ENCODE measurements at regions not wholly inside any gene's neighbourhood (a gene's known extent, or its start where the extent isn't known, plus 50 kb on each side); places are given as distances from the start of the nearest gene placed in this dataset.

GRCh38 chr11:24357620-24358410 is 139.0 kb upstream of the LUZP2 start:
- Histone ChIP-seq H3K4me1 (ENCODE audit: control insufficient read depth in 2 of 2, insufficient read depth in 2 of 2, low read length in 2 of 2) (no peaks in the 10 kb centered on the region), H3K4me3 (ENCODE audit: low read length) (no peak overlapping the region), H3K9me3 (ENCODE audit: control insufficient read depth in 2 of 3, low read length in 3 of 3) (peaks cover 0 to 5% (median 0%) of the 10 kb centered on the region in 3 experiments), H3K36me3 (ENCODE audit: control insufficient read depth in 2 of 3, insufficient read depth in 3 of 3, low read length in 3 of 3) (no peaks in the 10 kb centered on the region), H3K27ac (ENCODE audit: low read depth, low read length) (no peak overlapping the region), H3K27me3 (ENCODE audit: control insufficient read depth in 2 of 2, insufficient read depth in 2 of 2, low read length in 2 of 2) (no peaks in the 10 kb centered on the region)
- peaks cover 0 to 3% (median 0%) of the 10 kb centered on the region in 7 donors for H3K4me1 Mint-ChIP-seq
- no peaks in the 10 kb centered on the region for H3K36me3 Mint-ChIP-seq
- no peak for ATAC-seq
- H3K27me3 Mint-ChIP-seq: no peaks in the 10 kb centered on the region
- H3K4me3 Mint-ChIP-seq: no peak overlapping the region
- no peak for DNase-seq
- no peak overlapping the region for H3K27ac Mint-ChIP-seq
- intact Hi-C loops (cut with micrococcal nuclease): no loop called here
- POLR2A ChIA-PET: no interaction called here
- H3K9me3 Mint-ChIP-seq: peaks cover 0 to 13% (median 2%) of the 10 kb centered on the region in 11 donors
- CTCF ChIA-PET: no interaction called here

- intact Hi-C loops (cut with micrococcal nuclease): no loop called here
- no peaks in the 10 kb centered on the region for H3K36me3 Mint-ChIP-seq
Measured at GRCh38 chr11:24372491-24372890, 124.4 kb upstream of the LUZP2 start.

GRCh38 chr11:24373516-24373915 is 123.3 kb upstream of the LUZP2 start:
- Mint-ChIP-seq H3K4me1 (no peaks in the 10 kb centered on the region), H3K27me3 (no peaks in the 10 kb centered on the region), H3K36me3 (no peaks in the 10 kb centered on the region), H3K27ac (no peak overlapping the region), H3K4me3 (no peak overlapping the region), H3K9me3 (peaks cover 0 to 27% (median 2%) of the 10 kb centered on the region in 11 donors)
- Histone ChIP-seq H3K27me3 (ENCODE audit: control insufficient read depth in 2 of 2, insufficient read depth in 2 of 2, low read length in 2 of 2) (no peaks in the 10 kb centered on the region), H3K4me1 (ENCODE audit: control insufficient read depth in 2 of 2, insufficient read depth in 2 of 2, low read length in 2 of 2) (no peaks in the 10 kb centered on the region), H3K9me3 (ENCODE audit: control insufficient read depth in 2 of 3, low read length in 3 of 3) (no peaks in the 10 kb centered on the region), H3K4me3 (ENCODE audit: low read length) (no peak overlapping the region), H3K27ac (ENCODE audit: low read depth, low read length) (no peak overlapping the region), H3K36me3 (ENCODE audit: control insufficient read depth in 2 of 3, insufficient read depth in 3 of 3, low read length in 3 of 3) (no peaks in the 10 kb centered on the region)
- ATAC-seq: no peak
- ChIA-PET POLR2A (no interaction called here), CTCF (interaction anchor here (0.6 kb wide), 1 partner anchor 673 kb away, joined by 4 read pairs; no protein-coding TSS in a partner anchor)
- DNase-seq: no peak
- intact Hi-C loops (cut with micrococcal nuclease): no loop called here

More at GRCh38 chr11:24372491-24372890, 124.4 kb upstream of the LUZP2 start:
- ATAC-seq (no peak), DNase-seq (no peak)
- CTCF ChIA-PET: no interaction called here
- Histone ChIP-seq H3K27me3 (ENCODE audit: control insufficient read depth in 2 of 2, insufficient read depth in 2 of 2, low read length in 2 of 2) (no peaks in the 10 kb centered on the region), H3K27ac (ENCODE audit: low read depth, low read length) (no peak overlapping the region), H3K9me3 (ENCODE audit: control insufficient read depth in 2 of 3, low read length in 3 of 3) (no peaks in the 10 kb centered on the region), H3K36me3 (ENCODE audit: control insufficient read depth in 2 of 3, insufficient read depth in 3 of 3, low read length in 3 of 3) (no peaks in the 10 kb centered on the region), H3K4me1 (ENCODE audit: control insufficient read depth in 2 of 2, insufficient read depth in 2 of 2, low read length in 2 of 2) (no peaks in the 10 kb centered on the region), H3K4me3 (ENCODE audit: low read length) (no peak overlapping the region)
- Mint-ChIP-seq H3K27ac (no peak overlapping the region), H3K4me3 (no peak overlapping the region), H3K4me1 (no peaks in the 10 kb centered on the region), H3K27me3 (no peaks in the 10 kb centered on the region), H3K9me3 (peaks cover 0 to 27% (median 2%) of the 10 kb centered on the region in 11 donors)
- POLR2A ChIA-PET: no interaction called here

GRCh38 chr11:24375351-24375750 is 121.5 kb upstream of the LUZP2 start:
- Histone ChIP-seq H3K27ac (ENCODE audit: low read depth, low read length) (no peak overlapping the region), H3K4me1 (ENCODE audit: control insufficient read depth in 2 of 2, insufficient read depth in 2 of 2, low read length in 2 of 2) (no peaks in the 10 kb centered on the region), H3K36me3 (ENCODE audit: control insufficient read depth in 2 of 3, insufficient read depth in 3 of 3, low read length in 3 of 3) (no peaks in the 10 kb centered on the region), H3K9me3 (ENCODE audit: control insufficient read depth in 2 of 3, low read length in 3 of 3) (no peaks in the 10 kb centered on the region), H3K27me3 (ENCODE audit: control insufficient read depth in 2 of 2, insufficient read depth in 2 of 2, low read length in 2 of 2) (no peaks in the 10 kb centered on the region), H3K4me3 (ENCODE audit: low read length) (no peak overlapping the region)
- H3K4me1 Mint-ChIP-seq: no peaks in the 10 kb centered on the region
- no peaks in the 10 kb centered on the region for H3K36me3 Mint-ChIP-seq
- POLR2A ChIA-PET: no interaction called here
- DNase-seq (no peak), ATAC-seq (no peak)
- intact Hi-C loops (cut with micrococcal nuclease): no loop called here
- CTCF ChIA-PET: no interaction called here
- H3K27ac Mint-ChIP-seq: no peak overlapping the region
- peaks cover 0 to 22% (median 5%) of the 10 kb centered on the region in 11 donors for H3K9me3 Mint-ChIP-seq
- H3K27me3 Mint-ChIP-seq: no peaks in the 10 kb centered on the region
- H3K4me3 Mint-ChIP-seq: no peak overlapping the region

GRCh38 chr11:24375931-24376330 is 120.9 kb upstream of the LUZP2 start:
- Mint-ChIP-seq H3K27me3 (no peaks in the 10 kb centered on the region), H3K27ac (no peak overlapping the region), H3K4me1 (no peaks in the 10 kb centered on the region), H3K4me3 (no peak overlapping the region), H3K9me3 (peaks cover 0 to 22% (median 2%) of the 10 kb centered on the region in 11 donors), H3K36me3 (no peaks in the 10 kb centered on the region)
- DNase-seq: no peak
- POLR2A ChIA-PET: interaction anchor here (0.7 kb wide), 1 partner anchor 28 kb away, joined by 3 read pairs; no protein-coding TSS in a partner anchor
- ATAC-seq: no peak
- intact Hi-C loops (cut with micrococcal nuclease): no loop called here
- Histone ChIP-seq H3K27ac (ENCODE audit: low read depth, low read length) (no peak overlapping the region), H3K9me3 (ENCODE audit: control insufficient read depth in 2 of 3, low read length in 3 of 3) (no peaks in the 10 kb centered on the region), H3K36me3 (ENCODE audit: control insufficient read depth in 2 of 3, insufficient read depth in 3 of 3, low read length in 3 of 3) (no peaks in the 10 kb centered on the region), H3K27me3 (ENCODE audit: control insufficient read depth in 2 of 2, insufficient read depth in 2 of 2, low read length in 2 of 2) (no peaks in the 10 kb centered on the region), H3K4me1 (ENCODE audit: control insufficient read depth in 2 of 2, insufficient read depth in 2 of 2, low read length in 2 of 2) (no peaks in the 10 kb centered on the region), H3K4me3 (ENCODE audit: low read length) (no peak overlapping the region)
- CTCF ChIA-PET: interaction anchor here (0.7 kb wide), 1 partner anchor 60 kb away, joined by 3 read pairs; no protein-coding TSS in a partner anchor

- CTCF ChIA-PET: no interaction called here
- H3K36me3 Mint-ChIP-seq: no peaks in the 10 kb centered on the region
- no peaks in the 10 kb centered on the region for H3K4me1 Mint-ChIP-seq
- POLR2A ChIA-PET: no interaction called here
- H3K27me3 ChIP-seq (ENCODE audit: control insufficient read depth in 2 of 2, insufficient read depth in 2 of 2, low read length in 2 of 2): no peaks in the 10 kb centered on the region
- DNase-seq: no peak
- no peaks in the 10 kb centered on the region for H3K36me3 ChIP-seq (ENCODE audit: control insufficient read depth in 2 of 3, insufficient read depth in 3 of 3, low read length in 3 of 3)
- intact Hi-C loops (cut with micrococcal nuclease): no loop called here
- peaks cover 0 to 8% (median 2%) of the 10 kb centered on the region in 11 donors for H3K9me3 Mint-ChIP-seq
- no peaks in the 10 kb centered on the region for H3K4me1 ChIP-seq (ENCODE audit: control insufficient read depth in 2 of 2, insufficient read depth in 2 of 2, low read length in 2 of 2)
- no peak overlapping the region for H3K27ac ChIP-seq (ENCODE audit: low read depth, low read length)
- no peaks in the 10 kb centered on the region for H3K9me3 ChIP-seq (ENCODE audit: control insufficient read depth in 2 of 3, low read length in 3 of 3)
- H3K27me3 Mint-ChIP-seq: no peaks in the 10 kb centered on the region
- no peak overlapping the region for H3K4me3 ChIP-seq (ENCODE audit: low read length)
- H3K4me3 Mint-ChIP-seq: no peak overlapping the region
- no peak for ATAC-seq
- H3K27ac Mint-ChIP-seq: no peak overlapping the region
Measured at GRCh38 chr11:24383137-24383536, 113.7 kb upstream of the LUZP2 start.

- Mint-ChIP-seq H3K27ac (no peak overlapping the region), H3K36me3 (no peaks in the 10 kb centered on the region), H3K4me1 (no peaks in the 10 kb centered on the region), H3K4me3 (no peak overlapping the region), H3K27me3 (no peaks in the 10 kb centered on the region), H3K9me3 (peaks cover 0 to 7% (median 0%) of the 10 kb centered on the region in 11 donors)
- H3K27ac ChIP-seq (ENCODE audit: low read depth, low read length): no peak overlapping the region
- ChIA-PET POLR2A (no interaction called here), CTCF (no interaction called here)
- H3K9me3 ChIP-seq (ENCODE audit: control insufficient read depth in 2 of 3, low read length in 3 of 3): no peaks in the 10 kb centered on the region
- H3K36me3 ChIP-seq (ENCODE audit: control insufficient read depth in 2 of 3, insufficient read depth in 3 of 3, low read length in 3 of 3): no peaks in the 10 kb centered on the region
- DNase-seq (no peak), ATAC-seq (no peak)
- H3K4me1 ChIP-seq (ENCODE audit: control insufficient read depth in 2 of 2, insufficient read depth in 2 of 2, low read length in 2 of 2): no peaks in the 10 kb centered on the region
- intact Hi-C loops (cut with micrococcal nuclease): no loop called here
- H3K4me3 ChIP-seq (ENCODE audit: low read length): no peak overlapping the region
- H3K27me3 ChIP-seq (ENCODE audit: control insufficient read depth in 2 of 2, insufficient read depth in 2 of 2, low read length in 2 of 2): no peaks in the 10 kb centered on the region
Measured at GRCh38 chr11:24384240-24384639, 112.6 kb upstream of the LUZP2 start.

Measured in naive thymus-derived CD4-positive, alpha-beta T cell (primary cell).